CD4-positive, alpha-beta T cell treated with Interferon alpha-2 for 1 hour (primary cell): ENCODE measurements at regions not wholly inside any gene's neighbourhood (a gene's known extent, or its start where the extent isn't known, plus 50 kb on each side); places are given as distances from the start of the nearest gene placed in this dataset.

Experiments used
- DNase-seq, 2 donors: peaks; one replicate each; pipeline ENCODE4 v3.0.0-alpha.2; 2020 to 2022

DNA sequence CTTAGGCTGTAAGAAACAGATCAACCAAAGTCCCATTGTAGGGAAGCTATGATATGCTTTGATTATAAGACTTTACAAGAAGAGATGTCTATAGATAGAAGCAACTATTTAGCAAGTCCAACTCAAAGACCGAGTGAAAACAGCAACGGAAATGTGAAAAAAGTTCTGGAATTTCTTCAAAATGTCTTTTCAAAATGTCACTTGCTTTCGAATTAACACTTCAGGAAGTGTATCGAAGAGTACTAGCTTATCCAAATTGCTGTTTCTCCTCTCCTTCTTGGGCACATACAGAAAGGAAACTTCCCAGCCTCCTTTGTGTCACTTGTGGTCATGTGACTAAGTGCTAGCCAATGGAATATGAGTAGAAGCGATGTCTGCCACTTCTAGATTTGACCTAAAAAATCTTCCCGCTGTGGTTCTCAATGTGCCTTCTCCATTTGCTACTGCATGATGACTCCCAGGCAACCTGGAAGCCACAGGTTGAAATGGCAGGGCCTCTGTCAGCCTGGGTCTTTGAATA is 89.9 kb downstream of the TSEN15 start:
- DNase-seq: no peak

DNA sequence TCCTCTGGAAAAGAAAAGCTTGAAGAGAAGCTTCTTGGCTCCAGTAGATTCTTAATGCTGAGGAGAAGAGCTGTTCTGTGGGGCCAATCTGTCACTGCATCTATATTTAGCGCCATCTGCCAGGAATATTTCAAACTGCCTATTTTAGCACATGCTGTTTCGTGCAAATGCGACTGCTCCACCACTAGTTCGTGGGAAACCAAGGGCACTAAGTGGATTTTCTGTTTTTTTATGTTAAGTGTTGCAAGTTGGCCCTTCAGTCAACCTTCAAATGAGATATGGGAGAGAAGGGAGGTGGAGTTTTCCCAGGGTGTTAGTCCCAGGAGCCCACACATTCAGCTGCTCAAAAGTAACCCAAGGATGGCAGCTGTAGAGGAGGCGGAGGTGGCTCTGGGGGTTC is 91.9 kb downstream of the TSEN15 start:
- DNase-seq: no peak

DNA sequence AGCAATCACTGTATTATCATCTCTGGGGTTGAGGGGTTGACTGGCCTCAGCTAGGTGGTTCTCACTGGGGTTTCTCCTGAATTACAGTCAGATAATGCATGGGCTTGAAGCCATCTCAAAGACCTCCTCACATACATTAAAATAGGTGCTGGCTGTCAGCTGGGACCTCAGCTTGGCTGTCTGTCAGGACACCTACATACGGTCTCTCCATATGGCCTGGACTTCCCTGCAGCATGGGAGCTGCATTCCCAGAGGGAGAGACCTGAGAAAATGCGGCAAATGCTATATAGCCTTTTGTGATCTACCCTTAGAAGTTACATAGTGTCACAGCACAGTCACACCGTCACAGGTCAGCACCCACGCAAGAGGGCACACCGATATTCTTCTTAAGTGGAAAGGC is 93.6 kb downstream of the TSEN15 start:
- DNase-seq: no peak

DNA sequence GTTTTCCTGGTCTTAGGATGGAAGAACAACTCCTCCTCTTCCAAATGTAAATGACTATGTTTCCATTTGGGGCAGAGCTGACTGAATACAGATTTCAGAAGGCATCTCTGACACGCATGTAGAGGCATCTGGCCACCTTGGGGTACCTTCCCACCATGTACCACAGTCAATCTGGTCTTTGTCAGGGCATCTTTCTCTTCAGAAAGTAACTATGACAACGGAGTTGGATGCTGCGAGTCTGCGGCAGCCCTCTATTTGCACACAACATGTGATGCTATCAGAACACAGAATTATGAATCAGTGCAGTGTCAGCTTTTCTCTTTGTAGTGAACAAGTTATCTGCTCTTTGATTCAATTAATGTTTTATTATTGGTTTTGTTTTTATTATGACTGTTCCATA is 94.7 kb downstream of the TSEN15 start:
- no peak for DNase-seq

DNA sequence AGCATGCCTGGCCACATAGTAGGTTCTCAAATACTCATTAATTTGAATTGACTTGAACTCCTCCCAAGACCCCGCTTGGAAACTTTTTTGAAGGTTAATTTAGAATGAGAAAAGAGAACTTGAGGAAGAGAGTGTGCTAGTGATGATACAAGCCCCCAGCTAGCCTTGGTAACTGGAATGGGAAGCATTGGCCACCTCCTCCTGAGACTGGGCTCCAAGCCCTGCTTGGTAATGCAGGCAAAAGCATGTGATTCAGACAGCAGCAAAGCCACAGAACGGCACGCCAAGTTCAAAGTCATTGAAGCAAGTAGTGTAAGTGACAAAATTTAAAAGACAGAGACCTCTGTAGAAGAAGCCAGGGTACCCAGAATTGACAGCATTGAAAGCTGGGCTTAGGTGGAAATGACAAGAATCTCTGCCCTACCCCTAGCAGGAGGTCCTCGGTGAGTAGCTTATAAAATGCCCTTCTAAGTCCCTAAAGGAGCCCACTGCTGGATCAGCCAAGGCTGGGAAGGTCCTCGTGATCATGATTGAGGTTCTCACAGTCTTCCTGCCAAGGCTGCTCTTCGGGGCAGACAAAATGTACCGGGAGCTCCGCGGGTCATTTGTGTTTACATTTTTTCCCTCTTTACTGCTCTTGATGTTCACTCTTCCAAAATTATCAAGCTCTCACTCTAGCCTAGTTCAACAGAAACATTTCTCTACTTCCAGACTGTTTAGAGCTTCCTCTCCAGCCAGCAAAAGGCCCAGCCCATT is 99.4 kb downstream of the TSEN15 start:
- DNase-seq: no peak

DNA sequence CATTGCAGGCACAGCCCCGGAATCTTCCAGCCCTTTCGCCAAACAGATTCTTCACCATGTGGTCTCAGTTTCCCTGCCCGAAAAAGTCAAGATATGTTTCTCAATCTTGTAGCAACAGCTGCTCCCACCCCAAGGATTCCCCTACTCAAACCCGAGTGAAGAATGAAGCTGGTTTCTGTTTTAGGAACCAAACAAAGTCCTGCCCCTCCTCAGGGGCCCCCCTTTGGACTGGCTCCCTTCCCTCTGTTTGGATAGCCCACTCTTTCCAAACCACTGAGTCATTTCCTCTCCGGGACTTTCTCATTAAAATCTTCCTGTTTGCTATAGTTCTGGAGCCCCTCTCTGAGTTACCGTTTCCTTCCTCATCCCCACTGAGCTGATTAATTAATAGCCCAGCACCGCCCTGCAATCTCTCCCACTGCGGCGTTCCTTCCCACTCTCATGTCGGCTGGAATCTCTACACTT is 100.9 kb downstream of the TSEN15 start:
- no peak for DNase-seq

DNA sequence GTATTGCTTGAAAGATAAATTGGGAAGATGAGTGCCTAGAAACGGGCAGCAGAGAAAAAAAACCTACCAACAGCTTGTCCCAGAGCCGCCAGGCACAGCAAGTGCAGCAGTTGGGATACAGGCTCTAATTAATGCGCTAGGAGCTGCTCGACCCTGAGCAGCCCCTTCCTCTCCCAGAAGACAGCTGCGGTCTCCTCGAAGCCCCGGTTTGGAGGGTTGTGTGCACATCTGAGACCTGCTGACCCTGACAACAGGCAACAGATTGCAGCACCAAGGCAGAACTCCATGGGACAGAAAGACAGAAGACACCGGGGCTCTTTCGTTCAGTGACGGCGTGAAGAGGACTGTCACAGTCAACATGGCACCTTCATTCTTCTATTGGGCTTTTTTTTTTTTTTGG is 101.4 kb downstream of the TSEN15 start:
- no peak for DNase-seq

DNA sequence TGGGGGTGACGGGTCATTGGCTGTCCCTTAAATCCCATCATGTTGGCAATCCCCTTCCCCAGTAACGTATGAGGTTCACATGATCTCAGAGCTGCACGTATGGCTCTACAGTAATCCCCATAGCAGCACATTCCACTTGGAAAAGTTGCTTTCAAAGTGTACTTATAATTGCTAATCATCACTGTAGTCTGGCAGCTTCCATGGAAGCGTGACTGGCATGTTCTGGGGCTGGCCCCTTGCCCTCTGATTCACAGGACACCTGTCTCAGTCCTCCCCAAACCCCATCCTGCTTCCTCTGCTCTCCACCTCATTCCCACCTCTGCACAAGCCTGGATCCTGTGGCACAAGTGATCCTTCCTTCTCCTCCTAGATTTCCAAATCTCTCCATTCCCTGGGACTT is 102.2 kb downstream of the TSEN15 start:
- no peak for DNase-seq

DNA sequence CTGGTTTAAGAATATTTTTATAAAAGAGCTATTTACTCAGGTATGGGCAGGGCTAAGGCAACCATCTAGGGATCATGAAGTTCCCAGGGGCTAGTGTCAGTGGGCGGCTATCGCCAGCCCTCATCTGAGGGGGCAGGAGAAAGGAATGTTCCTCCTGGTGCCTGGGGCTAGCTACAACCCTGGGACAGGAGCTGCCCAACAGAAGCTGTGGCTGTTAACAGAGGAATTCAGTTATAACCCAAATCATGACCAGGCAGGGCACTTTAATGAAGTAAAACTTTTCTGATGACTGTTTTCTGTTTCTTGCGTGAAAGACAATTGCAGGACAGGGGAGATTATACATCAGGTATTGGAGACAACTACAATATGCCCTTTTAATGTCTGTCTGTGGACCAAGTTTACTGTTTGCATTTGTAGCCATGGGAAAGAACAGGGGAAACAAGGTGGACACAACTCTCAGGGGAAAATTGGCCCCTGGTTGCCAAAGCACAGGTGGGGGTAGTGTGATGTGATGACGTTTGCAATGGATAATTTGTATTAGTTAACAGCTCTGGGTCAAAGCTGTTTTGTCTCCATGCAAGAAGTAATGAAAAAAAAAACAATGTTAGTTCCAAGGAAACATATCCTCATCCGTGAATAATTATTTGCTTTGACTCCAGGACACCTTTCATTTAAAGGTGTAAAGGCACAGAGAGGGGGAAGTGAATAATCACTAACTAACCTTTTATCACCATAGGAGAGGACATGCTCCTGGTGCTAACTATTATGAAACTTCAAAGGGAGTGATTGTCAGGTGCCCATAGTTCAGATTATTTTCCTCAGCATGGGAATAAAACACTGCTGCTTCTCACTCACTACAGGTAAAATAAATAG is 105.2 kb downstream of the TSEN15 start:
- no peak for DNase-seq

DNA sequence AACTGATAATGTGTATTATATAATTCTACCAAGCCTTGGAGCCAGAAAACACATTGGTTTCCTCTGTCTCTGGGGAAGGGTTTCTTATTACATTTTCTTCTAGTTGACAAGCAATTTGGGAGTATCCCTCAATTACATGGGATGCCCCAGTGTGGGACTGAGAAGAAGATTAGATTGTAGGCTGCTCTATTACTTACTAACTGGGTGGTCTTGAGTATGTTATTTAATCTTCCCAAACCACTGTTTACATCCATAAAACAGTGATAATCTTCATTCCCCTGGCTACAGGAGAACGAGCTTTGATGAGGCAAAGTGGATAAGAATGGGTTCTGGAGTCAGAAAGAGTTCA is 105.8 kb downstream of the TSEN15 start:
- no peak for DNase-seq

DNA sequence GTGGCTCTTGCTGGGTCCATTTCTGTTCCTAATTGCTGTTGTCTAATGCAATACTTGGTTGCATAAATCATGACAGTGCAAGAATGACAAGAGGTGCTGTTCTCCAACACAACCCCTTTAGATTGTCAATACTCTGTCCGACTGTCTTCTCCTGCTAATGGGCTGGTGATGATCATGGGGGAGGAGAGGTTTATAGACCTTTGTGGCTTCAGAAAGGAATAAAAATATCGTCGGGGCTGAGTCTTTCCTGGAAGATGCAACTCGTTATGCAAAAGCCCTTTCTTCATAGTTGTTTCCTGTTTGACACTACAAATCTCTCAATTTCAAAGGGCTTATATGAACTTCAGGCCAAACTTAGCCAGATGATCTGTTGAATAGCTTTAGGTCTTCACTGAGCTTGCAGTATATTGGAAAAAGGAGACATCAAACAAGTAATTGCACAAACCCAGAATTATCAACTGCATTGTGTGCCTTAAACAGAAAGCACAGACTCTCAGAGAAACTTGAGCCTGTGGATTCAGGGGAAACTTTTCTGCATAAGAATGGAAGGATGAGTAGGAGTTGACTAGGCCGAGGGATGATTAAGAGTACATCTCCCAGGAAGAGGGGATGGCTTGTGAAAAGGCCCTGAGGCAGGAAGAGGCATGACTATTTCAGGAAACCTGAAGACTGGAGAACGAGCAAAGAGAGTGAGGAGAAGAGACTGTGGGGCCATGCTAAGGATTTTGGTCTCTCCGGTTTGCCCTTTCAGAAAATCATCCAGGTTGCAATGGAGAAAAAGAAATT is 107.6 kb downstream of the TSEN15 start:
- no peak for DNase-seq

DNA sequence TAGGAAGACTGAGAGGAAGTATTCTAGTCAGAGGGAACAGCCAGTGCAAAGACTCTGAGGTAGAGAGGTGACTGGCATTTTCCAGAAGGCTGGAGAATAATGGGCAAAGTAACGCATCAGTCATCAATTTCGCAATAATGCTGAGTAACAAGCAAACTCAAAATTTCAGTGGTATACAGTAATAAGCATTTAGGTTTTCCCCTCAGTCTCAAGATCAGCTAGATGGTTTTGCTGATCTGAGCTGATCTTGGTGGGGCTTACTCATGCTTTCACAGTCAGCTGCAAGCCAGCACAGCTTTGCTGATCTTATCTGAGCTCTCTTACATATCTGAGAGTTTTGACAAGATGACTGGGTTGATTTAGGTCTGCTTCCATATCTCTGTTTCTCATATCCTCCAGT is 108.7 kb downstream of the TSEN15 start:
- peak in 1 of 2 donors; percentile 16 for DNase-seq

DNA sequence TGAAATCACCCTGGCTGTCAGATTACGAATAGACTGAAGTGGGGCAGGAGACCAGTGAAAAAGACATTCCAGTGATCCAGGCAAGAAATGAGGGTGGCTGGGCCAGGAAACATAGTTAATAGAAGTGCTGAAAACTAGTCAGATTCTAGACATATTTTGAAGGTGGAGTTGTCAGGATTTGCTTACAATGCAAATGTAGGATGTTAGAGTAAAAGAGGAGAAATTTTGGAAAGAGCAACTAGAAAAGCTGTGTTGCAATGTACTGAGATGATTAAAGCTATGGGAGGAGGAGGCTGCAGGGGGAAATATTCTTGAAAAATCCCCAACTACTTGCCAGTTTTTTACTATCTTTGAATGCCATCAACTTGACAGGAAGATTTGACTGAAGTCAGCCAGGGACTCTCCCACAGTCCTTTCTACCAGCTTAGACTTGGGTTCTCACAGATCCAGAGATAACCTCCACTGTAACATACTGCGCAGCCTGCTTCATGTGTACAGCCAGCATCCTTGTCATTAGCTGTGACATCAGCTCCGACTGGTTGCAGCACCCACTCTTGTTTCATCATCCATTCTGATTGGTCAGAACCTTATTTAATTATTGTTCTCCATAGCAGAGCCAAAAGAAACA is 109.7 kb downstream of the TSEN15 start:
- peak; percentile 4 to 13 for DNase-seq

DNA sequence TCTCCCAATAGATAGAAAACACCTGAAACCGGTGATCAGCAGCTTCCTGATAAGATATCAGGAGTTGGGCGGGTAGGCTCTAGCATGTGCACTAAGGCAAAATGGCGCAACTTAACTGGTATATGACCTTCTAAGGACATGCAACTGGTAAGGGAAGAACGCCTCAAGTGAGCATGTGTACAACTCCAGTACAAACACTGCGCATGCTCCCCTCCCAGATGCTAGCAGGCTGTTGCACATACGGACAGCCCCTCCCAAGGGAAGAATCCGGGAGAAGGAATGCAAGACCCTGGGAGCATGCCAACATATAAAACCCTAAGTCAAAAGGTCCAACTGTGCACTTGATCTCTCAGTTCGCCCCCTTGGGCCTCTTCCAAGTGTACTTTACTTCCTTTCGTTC is 110.8 kb downstream of the TSEN15 start:
- DNase-seq: no peak

DNA sequence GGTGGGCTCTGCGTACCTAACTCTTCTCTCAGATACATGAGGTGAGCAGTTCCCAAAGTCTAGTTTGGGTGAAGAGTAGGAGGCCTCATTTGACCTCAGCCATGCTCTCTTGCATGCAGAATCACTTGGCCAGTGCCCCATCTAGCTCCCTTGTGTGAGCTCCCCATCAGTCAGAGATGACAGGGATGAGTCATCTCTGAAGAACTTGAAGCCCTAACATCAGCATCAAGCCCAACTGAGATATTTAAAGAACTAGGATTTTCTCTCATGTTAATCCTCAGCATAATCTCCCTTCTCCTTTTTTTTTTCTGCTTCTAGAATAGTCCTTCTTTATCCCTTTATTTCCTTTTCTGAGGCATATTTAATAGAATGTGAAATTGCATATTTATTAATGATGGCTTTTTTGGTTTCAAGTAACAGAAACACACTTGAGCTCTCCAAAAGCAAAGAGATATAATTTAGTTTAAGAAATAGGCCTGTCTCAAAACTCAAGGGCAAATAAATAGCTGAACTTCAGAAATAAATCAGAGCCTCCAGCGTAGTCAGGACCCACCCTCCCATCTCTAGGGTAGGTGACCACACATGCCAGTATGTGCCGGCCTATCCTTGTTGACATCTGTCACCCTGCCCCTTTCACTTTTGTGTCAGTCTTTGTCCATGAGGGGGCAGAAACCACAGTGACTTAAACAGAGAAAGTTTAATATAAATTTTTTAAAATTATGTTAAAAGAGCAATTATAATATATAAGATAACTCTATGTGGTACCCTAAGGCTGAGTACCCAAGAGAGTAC is 112.3 kb downstream of the TSEN15 start:
- DNase-seq: no peak

DNA sequence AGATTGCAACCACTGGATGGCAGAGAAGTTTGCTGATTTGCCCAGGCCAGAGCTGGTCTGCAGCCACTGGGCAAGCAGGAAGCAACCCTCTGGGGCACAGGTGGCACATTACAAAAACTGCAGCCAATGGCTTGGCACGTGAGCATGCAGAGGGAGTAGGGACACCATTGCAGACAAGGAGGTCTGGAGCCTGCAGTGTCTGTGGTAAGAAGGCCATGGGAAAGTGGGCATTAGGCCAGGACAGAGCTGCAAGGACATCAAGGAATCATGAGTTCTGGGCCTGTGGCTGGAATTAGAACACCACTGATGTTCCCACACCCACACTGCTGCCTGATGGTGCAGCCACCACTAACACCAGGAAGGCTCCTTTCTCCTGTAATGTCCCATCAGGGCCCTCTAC is 113.0 kb downstream of the TSEN15 start:
- DNase-seq: no peak

DNA sequence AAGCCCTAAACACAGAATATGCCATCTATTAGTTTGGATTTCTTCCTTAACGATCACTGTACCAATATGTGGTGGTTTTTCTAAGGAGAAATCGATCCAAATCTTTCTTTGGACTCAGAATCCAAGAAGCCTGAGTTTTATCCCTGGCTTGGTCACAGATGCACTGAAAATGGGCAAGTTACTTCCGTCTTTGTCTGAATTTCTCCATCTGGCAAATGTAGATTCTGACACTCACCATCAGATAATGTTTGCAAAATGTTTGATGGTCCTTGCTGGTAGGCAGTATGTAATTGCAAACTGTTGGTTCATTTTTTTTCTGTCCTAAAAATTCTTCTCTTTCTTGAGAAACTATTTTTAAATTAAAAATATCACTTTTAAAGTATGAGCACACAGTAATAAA is 115.0 kb downstream of the TSEN15 start:
- no peak for DNase-seq

DNA sequence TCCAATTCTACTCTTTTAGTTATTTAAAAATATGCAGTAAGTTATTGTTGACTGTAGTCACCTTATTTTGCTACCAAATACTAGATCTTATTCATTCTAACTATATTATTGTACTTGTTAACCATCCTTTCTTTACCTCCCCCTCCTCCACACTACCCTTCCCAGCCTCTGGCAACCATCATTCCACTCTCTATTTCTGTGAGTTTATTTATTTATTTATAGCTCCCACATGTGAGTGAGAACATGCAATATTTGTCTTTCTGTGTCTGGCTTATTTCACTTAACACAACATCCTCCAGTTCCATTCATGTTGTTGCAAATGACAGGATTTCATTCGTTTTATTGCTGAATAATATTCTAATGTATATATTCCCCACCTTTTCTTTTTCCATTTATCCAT is 115.8 kb downstream of the TSEN15 start:
- no peak for DNase-seq

DNA sequence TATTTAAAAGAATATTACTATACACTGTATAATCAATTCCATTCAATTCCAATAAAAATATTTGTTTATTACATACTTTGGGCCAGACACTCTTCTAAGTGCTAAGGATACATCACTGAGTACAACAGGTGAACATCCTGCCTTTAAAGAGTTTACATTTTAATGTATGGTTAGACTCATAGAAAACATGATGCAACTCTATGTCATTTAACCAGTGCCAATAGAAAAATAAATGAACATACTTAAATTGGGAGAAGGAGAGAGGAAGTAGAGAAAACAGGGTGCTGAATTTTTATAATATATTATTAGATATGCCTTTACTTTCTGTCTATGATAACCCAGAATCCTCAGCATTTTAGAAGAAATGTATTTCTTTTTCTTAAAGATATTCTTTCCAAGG is 119.2 kb downstream of the TSEN15 start:
- no peak for DNase-seq

DNA sequence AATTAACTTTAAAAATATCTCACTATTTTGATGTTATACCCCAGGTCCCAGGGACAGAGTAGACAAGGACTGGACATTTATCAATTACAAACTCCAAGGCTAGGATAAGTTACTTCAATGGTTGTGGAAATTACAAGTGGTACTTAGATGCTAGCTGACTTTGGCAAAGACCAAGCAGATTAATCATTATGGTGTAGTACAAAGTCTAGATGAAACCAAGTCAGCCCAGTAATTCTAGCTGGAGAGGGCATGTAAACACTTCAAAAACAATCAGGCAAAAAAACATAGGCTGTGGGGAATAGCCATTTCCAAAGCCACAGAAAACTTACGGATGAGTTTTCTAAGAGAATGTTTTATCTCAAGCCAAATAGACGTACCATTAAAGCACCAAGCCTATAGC is 124.5 kb downstream of the TSEN15 start:
- DNase-seq: no peak

DNA sequence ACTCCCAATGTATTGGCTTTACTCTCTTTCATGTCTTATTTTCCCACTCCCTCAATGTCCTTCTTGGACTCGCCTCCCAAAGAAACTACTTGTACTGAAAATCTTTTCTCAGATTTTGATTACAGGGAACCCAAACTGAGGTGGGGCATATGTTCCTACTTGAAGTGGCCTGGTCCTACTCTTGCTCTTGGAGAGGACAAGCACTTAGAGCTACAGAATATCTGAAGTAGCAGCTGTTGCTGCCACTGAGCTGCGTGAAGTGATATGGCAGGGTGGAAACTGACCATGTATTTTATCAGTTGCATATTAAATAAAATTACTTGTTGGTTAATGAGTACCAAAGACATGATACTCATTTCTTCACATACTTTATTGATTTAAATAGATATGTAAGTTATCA is 129.5 kb downstream of the TSEN15 start:
- no peak for DNase-seq

DNA sequence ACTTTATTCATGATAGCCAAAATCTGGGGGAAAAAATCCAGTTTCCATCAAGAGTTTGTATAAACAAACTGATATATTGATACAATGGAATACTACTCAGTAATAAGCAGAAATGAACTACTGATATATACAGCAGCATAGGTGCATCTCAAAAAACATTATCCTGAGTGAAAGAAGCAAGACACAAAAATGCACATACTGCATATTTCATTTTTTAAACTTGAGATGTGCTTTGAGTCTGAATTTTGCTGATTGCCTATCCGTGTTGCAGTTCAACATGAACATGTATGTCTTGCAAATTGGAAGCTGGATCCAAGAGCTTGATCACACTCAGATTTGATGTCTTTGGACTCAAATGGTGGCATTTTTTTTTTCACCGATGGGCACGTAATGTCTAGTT is 132.4 kb downstream of the TSEN15 start:
- no peak for DNase-seq
